Dendritic cell treated with granulocyte-macrophage colony-stimulating factor and Interleukin-4, amounts not matched to agents 40 ng/mL and 50 ng/mL, for 4 days (primary cell): ENCODE measurements at regions not wholly inside any gene's neighbourhood (a gene's known extent, or its start where the extent isn't known, plus 50 kb on each side); places are given as distances from the start of the nearest gene placed in this dataset.
"Not testable (repeated sequence)": the region's sequence is repeated elsewhere in the genome, so short reads cannot be mapped to it uniquely, and the experiment has no call there.

ENCODE experiments used
- H3K27ac Mint-ChIP-seq: one replicate; pipeline ENCODE4 v1.8.0; 2022; ENCODE audit warnings: mild to moderate bottlenecking, mixed read lengths
- H3K27me3 Mint-ChIP-seq: one replicate; pipeline ENCODE4 v1.8.0; 2022; ENCODE audit warnings: mild to moderate bottlenecking, mixed read lengths
- H3K36me3 Mint-ChIP-seq: one replicate; pipeline ENCODE4 v1.8.0; 2022; ENCODE audit warnings: low read depth, mixed read lengths
- H3K4me1 Mint-ChIP-seq: one replicate; pipeline ENCODE4 v1.8.0; 2022; ENCODE audit warnings: low read depth, mixed read lengths
- H3K4me3 Mint-ChIP-seq: one replicate; pipeline ENCODE4 v1.8.0; 2022; ENCODE audit warnings: mild to moderate bottlenecking, moderate library complexity, mixed read lengths
- H3K9me3 Mint-ChIP-seq: one replicate; pipeline ENCODE4 v1.8.0; 2022; ENCODE audit warnings: mixed read lengths
- intact Hi-C: fragments of 100-400 bp; cut with micrococcal nuclease; formaldehyde crosslinking; loops from one replicate; pipeline ENCODE4 v1.15.0; 2022

DNA sequence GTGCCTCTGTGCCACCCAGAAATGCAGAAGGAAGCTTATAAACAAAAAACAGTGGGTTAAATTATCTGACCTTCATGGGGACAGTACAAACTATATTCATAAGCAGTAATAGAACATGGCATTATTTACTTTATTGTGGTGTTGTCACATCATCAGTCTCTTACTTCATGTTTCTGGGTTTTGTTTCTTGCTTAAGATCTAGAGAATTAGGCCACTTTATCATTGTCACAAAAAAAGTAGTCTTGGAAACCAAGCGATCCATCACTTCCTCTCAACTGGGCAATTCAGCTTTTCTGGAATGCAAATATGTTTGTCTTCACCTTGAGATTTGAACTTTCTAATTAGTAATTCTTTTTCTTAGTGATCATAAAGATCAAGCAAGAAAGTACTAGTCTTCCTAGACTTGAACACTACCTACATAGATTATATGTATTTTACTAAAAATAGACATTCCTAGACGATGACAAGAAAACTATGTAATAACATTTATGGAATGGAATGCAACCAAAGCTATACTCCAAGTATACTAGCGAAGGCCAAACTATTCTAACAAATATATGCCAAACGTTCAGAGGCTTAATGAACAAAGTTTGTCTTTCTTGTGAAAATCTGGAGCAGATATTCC lies 363.4 kb downstream of the DAD1 start:
- H3K27me3 Mint-ChIP-seq, result peaks cover 7% of the 10 kb centered on the region
- H3K4me3 Mint-ChIP-seq, result no peak overlapping the region
- no peaks in the 10 kb centered on the region for H3K9me3 Mint-ChIP-seq
- peaks cover 9% of the 10 kb centered on the region for H3K4me1 Mint-ChIP-seq
- no peaks in the 10 kb centered on the region for H3K36me3 Mint-ChIP-seq
- H3K27ac Mint-ChIP-seq, result no peak overlapping the region
- intact Hi-C loops, result no loop called here

DNA sequence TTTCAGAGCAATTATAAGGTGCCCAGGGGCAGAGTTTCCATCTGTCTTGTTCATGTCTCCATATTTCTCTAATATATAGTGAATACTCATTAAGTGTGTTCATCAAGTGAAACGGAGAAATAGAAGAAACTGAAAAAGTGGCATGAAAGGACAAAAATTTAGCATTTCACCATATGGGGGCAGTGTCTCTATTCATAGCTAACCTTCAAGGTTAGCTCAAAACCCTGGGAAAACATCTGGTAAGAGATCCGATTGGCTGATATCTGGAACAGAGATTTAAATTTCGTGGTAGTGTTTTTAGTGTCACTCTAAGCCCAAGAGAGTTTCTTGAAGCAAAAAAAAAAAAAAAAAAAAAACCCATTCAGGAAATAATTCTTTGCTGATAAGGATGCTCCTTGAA lies 367.5 kb downstream of the DAD1 start:
- Mint-ChIP-seq H3K4me1 (peaks cover 6% of the 10 kb centered on the region), H3K27ac (no peak overlapping the region), H3K9me3 (no peaks in the 10 kb centered on the region), H3K27me3 (peaks cover 7% of the 10 kb centered on the region), H3K4me3 (no peak overlapping the region), H3K36me3 (no peaks in the 10 kb centered on the region)
- intact Hi-C loops, result no loop called here

DNA sequence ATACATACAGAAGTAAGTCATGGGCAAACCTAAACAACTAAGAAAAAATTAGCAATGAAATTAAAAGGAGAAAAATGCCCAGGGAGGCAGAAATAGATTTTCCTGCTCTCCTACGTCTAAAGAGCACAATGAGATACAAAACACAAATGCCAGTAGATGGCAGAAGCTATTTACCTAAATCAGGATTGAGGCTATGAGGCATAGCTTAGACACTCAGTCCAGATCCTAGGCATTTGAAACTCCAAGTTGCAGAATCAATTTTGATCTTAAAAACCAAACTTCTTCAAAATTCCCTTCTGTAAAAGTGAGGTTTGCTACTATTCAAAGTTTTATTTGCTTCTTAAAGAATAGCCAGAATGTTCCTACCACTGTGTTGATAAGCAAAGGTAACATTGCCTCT lies 368.6 kb downstream of the DAD1 start:
- no peaks in the 10 kb centered on the region for H3K9me3 Mint-ChIP-seq
- H3K4me3 Mint-ChIP-seq, result no peak overlapping the region
- intact Hi-C loops, result no loop called here
- H3K27ac Mint-ChIP-seq, result no peak overlapping the region
- H3K27me3 Mint-ChIP-seq, result peaks cover 7% of the 10 kb centered on the region
- no peaks in the 10 kb centered on the region for H3K36me3 Mint-ChIP-seq
- H3K4me1 Mint-ChIP-seq, result no peaks in the 10 kb centered on the region

DNA sequence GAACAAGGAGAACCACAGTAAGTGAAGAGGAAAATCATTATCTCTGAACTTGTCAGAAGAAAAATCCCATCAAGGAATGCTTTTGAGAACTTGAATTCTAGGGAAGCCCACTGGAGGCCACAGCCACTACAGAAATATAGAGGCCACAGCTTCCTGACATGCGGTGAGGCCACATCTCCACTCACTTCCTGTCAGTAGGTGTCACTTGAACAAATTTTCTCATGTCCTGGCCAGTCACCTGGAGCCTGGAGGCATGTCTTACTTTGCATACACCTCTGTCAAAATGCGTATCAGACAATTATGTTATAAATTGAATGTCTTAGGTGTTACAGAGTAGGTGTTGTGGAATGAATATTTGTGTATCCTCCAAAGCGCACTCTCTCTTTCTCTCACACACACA lies 370.3 kb downstream of the DAD1 start:
- Mint-ChIP-seq H3K4me1 (no peaks in the 10 kb centered on the region), H3K27ac (no peak overlapping the region), H3K36me3 (no peaks in the 10 kb centered on the region), H3K9me3 (no peaks in the 10 kb centered on the region), H3K27me3 (peaks cover 7% of the 10 kb centered on the region), H3K4me3 (no peak overlapping the region)
- intact Hi-C loops, result no loop called here

DNA sequence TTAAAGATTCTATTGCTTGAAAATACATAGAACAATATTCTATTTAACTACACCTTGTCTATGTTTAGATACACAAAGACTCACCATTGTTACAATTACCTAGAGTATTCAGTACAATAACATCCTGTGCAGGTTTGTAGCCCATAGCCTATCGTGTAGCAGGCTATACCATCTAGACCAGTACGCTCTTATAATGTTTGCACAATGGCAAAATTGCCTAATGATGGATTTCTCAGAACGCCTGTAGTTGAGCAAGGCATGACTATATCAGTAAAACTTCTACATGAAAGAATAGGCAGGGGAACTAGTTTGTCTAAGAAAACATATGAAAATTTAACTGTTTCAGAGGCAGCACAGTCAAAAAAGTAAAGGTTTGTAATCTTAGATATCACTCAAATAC lies 375.9 kb downstream of the DAD1 start:
- no peaks in the 10 kb centered on the region for H3K27me3 Mint-ChIP-seq
- peaks cover 12% of the 10 kb centered on the region for H3K4me1 Mint-ChIP-seq
- H3K27ac Mint-ChIP-seq, result no peak overlapping the region
- intact Hi-C loops, result no loop called here
- H3K36me3 Mint-ChIP-seq, result no peaks in the 10 kb centered on the region
- no peak overlapping the region for H3K4me3 Mint-ChIP-seq
- H3K9me3 Mint-ChIP-seq, result peaks cover 10% of the 10 kb centered on the region

DNA sequence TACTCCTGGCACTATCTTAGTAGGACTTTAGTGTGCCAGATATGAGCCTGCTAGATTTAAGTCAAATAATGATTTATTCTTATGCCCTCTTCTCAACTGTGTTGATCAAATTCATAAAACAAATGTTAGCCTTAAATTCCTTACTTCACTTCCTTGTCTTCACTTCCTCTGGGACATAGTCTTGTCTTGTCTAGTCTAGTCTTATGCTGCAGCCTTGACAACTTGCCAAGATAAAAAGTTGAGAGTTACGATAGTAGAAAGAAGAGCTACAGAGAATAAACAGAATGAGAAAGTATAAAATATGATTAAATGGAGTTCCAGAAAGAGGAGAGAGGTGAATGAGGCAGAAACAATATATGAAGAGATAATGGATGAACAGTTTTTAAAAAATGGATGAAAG lies 378.1 kb downstream of the DAD1 start:
- Mint-ChIP-seq H3K9me3 (peaks cover 17% of the 10 kb centered on the region), H3K27me3 (no peaks in the 10 kb centered on the region), H3K36me3 (no peaks in the 10 kb centered on the region), H3K27ac (no peak overlapping the region), H3K4me3 (no peak overlapping the region), H3K4me1 (peaks cover 12% of the 10 kb centered on the region)
- intact Hi-C loops, result no loop called here

DNA sequence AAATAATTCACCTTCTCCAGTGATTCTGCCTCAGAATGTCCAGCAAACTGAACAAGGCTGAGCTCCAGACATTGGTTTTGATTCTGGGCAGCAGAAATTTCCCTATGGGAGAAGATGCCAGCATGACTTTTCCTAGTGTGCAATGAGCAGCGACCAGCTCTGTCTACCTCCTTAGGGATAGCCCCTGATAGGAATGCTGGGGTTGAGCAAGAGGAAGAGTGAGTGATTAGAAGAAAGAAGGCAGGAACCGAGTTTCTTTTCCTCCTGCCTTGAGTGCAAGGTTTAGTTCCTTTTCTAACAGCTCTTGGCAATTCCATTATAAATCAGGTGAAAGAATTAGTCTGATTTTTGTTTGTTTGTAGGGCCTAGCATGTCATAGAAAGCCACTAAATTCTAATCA lies 379.0 kb downstream of the DAD1 start:
- Mint-ChIP-seq H3K27me3 (no peaks in the 10 kb centered on the region), H3K36me3 (no peaks in the 10 kb centered on the region), H3K4me1 (peaks cover 12% of the 10 kb centered on the region), H3K9me3 (peaks cover 17% of the 10 kb centered on the region), H3K4me3 (no peak overlapping the region), H3K27ac (no peak overlapping the region)
- intact Hi-C loops, result no loop called here

DNA sequence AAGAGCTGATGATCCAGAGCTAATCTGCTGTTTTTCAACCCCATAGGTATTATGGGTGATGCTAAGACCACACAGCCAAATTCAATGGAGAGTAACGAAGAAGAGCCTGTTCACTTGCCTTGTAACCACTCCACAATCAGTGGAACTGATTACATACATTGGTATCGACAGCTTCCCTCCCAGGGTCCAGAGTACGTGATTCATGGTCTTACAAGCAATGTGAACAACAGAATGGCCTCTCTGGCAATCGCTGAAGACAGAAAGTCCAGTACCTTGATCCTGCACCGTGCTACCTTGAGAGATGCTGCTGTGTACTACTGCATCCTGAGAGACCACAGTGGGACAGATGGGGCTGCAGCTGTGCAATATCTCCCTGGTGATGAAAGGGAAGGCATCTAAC lies 386.0 kb downstream of the DAD1 start:
- intact Hi-C loops, result no loop called here
- H3K4me1 Mint-ChIP-seq, result no peaks in the 10 kb centered on the region
- H3K4me3 Mint-ChIP-seq, result no peak overlapping the region
- H3K27ac Mint-ChIP-seq, result no peak overlapping the region
- H3K9me3 Mint-ChIP-seq, result peaks cover 16% of the 10 kb centered on the region
- H3K36me3 Mint-ChIP-seq, result no peaks in the 10 kb centered on the region
- H3K27me3 Mint-ChIP-seq, result no peaks in the 10 kb centered on the region

DNA sequence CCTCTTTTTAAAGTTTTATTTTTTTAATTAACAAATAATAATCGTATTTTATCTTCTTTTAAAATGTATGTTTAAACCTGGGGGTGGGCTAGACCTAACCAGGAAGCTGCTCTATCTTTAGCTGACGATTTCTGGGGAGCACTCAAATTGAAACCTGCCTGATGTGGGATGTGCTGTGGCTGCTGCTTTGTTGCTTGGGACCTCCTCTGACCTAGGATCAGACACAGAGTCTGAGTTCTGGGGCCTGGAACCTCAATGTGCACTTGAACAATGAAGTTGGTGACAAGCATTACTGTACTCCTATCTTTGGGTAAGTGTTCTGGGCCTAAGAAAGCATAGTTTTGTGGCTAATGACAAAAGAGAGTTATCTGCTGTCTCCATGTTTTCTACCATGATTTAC lies 386.7 kb downstream of the DAD1 start:
- Mint-ChIP-seq H3K36me3 (no peaks in the 10 kb centered on the region), H3K4me3 (no peak overlapping the region), H3K9me3 (peaks cover 16% of the 10 kb centered on the region), H3K27ac (no peak overlapping the region), H3K27me3 (no peaks in the 10 kb centered on the region), H3K4me1 (no peaks in the 10 kb centered on the region)
- intact Hi-C loops, result no loop called here

DNA sequence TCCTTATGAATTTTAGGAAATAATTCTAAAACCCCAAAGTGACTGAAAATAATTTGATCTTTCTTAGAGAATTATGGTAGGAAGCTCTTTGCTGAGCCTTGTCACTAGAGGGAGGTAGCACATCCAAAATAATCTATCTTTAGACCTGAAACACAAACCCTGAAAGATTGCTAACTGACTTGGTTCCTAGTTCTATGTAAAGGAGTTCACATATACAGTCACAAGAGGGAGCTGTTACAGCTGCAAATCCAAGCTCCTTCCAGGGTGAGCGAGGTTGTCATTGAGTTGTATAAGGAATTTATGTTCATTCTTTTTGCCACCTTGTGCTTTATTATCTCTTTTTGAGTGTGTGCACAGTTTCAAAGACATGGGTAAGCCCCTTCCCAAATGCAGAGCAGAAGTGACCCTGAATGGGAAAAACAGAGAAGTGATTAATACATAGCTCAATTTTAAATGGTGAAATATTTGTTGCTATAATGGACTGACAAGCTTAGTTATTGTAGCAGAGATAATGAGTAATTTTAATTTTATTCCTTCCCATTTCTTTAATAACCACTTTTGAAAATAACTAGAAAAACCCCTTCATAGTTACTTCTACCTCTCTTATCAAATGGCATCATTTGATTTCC lies 387.9 kb downstream of the DAD1 start:
- Mint-ChIP-seq H3K27ac (no peak overlapping the region), H3K36me3 (no peaks in the 10 kb centered on the region), H3K27me3 (no peaks in the 10 kb centered on the region), H3K4me3 (no peak overlapping the region), H3K4me1 (no peaks in the 10 kb centered on the region), H3K9me3 (peaks cover 10% of the 10 kb centered on the region)
- intact Hi-C loops, result no loop called here

DNA sequence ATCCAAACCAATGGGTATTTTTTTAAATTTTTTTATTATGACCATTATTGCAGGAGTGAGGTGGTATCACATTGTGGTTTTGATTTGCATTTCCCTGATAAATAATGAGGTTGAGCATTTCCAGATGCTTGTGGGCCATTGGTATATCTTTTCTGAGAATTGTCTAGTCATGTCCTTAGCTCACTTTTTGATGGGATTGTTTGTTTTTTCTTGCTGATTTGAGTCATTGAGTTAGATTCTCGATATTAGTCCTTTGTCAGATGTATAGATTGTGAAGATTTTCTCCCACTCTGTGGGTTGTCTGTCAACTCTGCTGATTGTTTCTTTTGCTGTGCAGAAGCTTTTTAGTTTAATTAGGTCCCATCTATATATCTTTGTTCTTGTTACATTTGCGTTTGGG lies 388.9 kb downstream of the DAD1 start:
- H3K4me3 Mint-ChIP-seq, intact Hi-C loops, H3K9me3 Mint-ChIP-seq, H3K27ac Mint-ChIP-seq, H3K27me3 Mint-ChIP-seq, H3K4me1 Mint-ChIP-seq, H3K36me3 Mint-ChIP-seq: not testable (repeated sequence)

DNA sequence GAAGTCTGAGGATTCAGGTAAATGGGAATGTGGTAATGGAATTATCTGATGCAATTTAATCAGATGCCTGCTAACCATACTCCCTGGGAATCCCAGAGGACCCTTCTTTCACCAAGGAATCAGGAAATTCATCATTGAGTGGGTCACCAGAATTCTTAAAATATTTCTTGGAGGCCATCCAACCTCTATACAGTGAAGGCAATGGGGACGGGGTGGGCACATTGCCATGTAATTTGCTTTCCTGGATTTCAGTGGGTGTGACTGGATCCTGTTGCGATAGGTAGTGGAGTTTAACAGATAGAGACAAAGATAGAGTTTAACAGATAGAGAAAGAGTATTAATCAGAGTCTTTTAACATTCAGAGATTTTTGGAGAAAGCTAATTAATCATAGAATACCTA lies 394.4 kb downstream of the DAD1 start:
- H3K27me3 Mint-ChIP-seq, result no peaks in the 10 kb centered on the region
- no peak overlapping the region for H3K4me3 Mint-ChIP-seq
- H3K27ac Mint-ChIP-seq, result no peak overlapping the region
- peaks cover 9% of the 10 kb centered on the region for H3K9me3 Mint-ChIP-seq
- no peaks in the 10 kb centered on the region for H3K36me3 Mint-ChIP-seq
- no peaks in the 10 kb centered on the region for H3K4me1 Mint-ChIP-seq
- intact Hi-C loops, result no loop called here

DNA sequence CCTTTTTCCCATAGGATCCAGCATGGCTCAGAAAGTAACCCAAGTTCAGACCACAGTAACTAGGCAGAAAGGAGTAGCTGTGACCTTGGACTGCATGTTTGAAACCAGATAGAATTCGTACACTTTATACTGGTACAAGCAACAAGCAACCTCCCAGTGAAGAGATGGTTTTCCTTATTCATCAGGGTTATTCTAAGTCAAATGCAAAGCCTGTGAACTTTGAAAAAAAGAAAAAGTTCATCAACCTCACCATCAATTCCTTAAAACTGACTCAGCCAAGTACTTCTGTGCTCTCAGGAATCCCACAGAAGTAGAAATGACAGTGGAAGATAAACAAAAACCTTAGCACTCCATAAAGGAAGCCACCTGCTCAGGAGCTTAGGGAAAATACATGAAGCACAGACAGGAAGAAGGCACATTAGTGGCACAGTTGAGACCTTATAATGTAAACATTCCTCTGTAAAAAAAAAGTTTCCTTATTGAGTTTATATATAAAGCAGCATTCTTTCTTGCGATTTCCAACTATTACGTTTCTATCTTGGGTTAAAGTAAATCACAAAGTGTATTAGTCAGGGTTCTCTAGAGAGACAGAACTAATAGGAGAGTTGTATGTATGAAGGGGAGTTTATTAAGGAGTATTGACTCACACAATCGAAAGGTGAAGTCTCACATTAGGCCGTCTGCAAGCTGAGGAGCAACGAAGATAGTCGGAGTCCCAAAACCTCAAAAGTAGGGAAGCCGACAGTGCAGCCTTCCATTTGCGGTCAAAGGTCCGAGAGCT lies 398.4 kb downstream of the DAD1 start:
- Mint-ChIP-seq H3K9me3 (no peaks in the 10 kb centered on the region), H3K4me1 (no peaks in the 10 kb centered on the region), H3K27ac (no peak overlapping the region), H3K4me3 (no peak overlapping the region), H3K27me3 (no peaks in the 10 kb centered on the region), H3K36me3 (no peaks in the 10 kb centered on the region)
- intact Hi-C loops, result no loop called here

DNA sequence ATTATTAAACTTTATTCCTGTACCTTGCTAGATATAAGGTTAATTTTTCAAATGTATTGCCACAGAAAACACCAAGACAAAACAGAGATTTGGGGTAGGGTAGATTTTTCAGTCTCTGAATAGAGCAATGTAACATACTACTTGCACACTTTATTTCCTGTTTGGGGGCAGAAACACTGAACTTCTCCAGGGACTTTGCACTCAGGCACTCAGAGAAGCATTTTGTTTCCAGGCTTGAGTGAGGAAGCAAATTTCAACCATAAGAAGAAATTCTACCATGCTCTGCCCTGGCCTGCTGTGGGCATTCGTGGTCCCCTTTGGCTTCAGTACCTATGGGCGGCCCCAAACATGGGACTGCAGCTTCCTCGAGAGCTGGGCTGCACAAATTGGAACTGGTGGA lies 399.1 kb downstream of the DAD1 start:
- Mint-ChIP-seq H3K9me3 (no peaks in the 10 kb centered on the region), H3K4me1 (no peaks in the 10 kb centered on the region), H3K27ac (no peak overlapping the region), H3K27me3 (no peaks in the 10 kb centered on the region), H3K4me3 (no peak overlapping the region), H3K36me3 (no peaks in the 10 kb centered on the region)
- intact Hi-C loops, result no loop called here
